NCI-H1105 (cell line): ENCODE measurements at regions not wholly inside any gene's neighbourhood (a gene's known extent, or its start where the extent isn't known, plus 50 kb on each side); places are given as distances from the start of the nearest gene placed in this dataset.
A peak's percentile ranks its signal among the peaks of the same experiment; 100 is the strongest.
"Not testable (repeated sequence)": the region's sequence is repeated elsewhere in the genome, so short reads cannot be mapped to it uniquely, and the experiment has no call there.

ENCODE experiments used
- DNase-seq: peaks from one replicate; lab custom pipeline; 2025; lab: John Stamatoyannopoulos, UW

DNA sequence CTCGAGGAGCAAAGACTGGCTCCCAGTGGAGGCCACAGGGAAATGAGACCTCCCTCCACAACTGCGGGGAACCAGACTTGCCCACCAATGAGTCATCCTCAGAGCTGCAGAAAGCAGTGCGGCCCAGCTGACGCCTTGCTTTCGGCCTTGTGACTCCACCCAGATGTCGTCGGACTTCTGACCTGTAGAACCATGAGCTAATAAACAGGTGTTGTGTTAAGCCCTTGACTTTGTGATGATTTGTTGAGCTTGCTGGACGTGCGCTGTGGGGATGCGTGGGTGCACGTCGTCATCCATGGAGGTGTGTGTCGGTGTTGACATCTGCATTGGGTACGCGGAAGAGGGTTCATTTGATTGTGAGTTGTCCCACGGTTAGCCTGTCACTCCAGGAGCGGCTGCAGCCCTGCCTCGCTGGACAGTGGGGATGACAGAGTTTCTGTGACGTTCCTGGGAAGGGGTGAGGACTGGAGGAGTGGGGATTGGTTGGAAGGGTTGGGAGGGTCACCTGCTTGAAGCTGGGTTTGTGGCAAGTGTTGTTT, 154.1 kb downstream of the SH3BP4 start:
- no peak for DNase-seq

DNA sequence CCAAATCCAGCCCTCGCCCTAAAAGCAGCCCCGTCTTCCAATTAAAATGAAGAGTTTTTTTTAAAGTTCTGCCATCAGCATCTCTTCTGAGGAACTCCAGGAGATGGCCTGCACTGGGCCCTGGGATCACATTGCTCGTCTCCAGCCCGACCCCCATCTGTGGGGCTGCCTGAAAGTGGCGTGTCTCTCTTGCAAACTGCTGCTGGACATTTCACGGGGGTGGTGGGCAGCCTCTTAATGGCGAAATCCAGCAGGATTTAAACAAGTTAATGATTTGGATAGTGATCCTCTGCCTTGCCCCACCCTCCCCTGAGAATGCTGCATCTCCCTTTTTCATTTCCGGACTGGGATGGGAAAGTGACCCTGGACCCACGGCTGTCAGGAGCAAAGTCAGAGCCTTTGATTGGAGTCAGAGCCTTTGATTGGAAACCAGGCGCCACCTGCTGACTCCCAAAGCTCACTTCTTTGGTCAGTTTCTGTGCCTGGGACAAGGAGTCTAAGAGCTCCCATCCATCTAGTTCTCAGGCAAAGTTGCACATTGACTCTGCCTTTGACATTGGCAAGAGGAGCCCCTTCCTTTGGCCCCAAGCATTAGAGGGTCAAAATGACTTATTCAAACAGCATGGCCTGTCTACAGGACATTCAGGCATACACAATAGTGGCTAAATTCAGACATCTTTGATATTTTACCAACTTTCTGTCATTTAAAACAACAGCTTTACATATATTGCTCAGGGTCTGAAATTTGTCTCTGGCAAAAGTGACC, 155.2 kb downstream of the SH3BP4 start:
- peak; percentile 52 for DNase-seq

DNA sequence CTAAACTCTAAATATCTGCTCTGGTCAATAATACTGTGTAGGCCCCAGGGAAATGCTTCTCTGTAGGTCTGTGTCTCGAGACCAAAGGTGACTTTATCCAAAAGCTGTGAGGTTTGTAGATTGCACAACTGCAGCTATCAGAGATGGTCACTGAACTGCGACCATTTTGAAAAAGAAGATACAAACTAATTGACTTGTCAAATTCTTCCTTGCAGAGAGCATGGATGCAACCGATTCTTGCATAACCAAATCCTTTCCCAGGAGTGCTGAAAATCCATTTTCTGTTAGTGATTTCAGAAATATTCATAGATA, 155.8 kb downstream of the SH3BP4 start:
- DNase-seq: no peak

DNA sequence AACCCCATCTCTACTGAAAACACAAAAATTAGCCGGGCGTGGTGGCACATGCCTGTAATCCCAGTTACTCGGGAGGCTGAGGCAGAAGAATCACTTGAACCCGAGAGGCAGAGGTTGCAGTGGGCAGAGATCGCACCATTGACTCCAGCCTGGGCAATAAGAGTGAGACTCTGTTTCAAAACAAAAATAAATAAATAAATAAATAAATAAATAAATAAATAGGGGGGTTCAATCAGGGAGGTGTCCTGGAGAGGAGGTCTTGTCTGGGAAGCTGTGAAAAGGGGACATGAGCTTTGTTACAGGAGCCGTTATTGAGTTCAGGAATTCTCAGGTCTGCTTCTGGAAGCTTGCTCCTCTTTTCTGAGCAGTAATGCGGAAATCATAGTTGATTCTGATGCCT, 157.7 kb downstream of the SH3BP4 start:
- DNase-seq: not testable (repeated sequence)

DNA sequence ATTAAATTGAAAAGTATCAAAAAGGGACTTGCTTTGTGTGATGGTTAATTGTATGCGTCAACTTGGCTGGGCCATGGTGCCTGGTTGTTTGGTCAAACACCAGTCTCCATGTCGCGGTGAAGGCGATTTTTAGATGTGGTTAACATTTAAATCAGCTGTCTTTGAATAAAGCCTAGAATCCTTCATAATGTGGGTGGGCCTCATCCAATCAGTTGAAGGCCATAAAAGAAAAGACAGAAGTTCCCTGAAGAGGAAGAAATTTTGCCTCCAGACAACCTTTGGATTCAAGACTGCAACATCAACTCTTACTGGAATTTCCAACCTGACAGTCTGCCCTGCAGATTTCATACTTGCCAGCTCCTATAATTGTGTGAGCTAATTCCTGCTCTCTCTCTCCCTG, 160.5 kb downstream of the SH3BP4 start:
- no peak for DNase-seq

DNA sequence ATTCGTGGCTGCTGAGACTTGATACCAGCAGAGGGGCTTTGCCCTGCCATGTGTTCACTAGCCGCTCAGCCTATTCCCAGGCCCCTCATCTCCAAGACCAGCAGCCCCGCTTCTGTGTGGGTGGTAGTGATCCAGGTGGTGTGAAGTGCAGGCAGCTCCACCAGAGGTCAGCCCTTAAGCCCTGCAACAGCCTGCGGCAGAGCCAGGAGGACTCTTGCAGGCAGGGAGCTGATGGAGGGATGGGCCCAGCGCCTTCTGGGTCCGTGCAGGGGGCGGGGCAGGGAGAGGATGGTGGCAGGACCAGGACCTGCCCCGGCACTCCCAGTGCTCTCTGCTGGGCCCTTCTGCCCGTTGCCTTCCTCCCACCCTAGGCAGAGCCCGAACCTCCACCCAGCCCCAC, 162.0 kb downstream of the SH3BP4 start:
- no peak for DNase-seq

DNA sequence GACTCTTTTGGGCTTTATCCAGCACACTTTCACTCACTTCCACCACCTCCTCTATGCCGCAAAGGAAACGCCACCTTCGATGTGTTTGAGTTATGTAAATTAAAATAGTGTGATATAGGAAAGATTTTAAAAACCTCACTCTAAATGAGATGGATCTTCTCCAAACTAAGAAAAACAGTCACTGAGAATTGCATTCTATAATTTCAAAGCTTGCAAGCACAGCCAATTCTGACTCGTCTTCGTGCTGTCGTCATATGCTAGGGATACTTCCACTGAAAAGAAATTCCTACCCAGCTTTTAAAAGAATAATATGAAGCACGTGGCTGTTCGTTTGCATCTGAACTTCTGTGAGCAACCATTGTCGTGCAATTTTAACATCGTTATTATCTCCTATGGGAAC, 162.5 kb downstream of the SH3BP4 start:
- no peak for DNase-seq

DNA sequence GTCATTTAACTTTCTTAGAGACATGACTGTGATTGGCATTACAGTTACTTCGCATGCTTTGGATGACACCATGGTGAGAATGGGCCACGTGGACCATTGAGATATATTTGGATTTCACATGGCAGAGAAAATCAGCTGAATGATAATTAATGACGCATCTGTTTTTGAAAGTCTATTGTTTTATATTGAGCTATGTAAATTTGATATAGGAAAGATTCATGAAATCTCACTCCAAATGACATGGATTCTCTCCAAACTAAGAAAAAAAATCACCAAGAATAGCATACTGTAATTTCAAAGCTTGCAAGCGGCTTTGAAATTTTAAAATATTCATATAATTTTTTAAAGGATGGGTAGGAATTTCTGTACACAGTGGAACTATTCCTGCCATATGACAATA, 163.7 kb downstream of the SH3BP4 start:
- no peak for DNase-seq

DNA sequence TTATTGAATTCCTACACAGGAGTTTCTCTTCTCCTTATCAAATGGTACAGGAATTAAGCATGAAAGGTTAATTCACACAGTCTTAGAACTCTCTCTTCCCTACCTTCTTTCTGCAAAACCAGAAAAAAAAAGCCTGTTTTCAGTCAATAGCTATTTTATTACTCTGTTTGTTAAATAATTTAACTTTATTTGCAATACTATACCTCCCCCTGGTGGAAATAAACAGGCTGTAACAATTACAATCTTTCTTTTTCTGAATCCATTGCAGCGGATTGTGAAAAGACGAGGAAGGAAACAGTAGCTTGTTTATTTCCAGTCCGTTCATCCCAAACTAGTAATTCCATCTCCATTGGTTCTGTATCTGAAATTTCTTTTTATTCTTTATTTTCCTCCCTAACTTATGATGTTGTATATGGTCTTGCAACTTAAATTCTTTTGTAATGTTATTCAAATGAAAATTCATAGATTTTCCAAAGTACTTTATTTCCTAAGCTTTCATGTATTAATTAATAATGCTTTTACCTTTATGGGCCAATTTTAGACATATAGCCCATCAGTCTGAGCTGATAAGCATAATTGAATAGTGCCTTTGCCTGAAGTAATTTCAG, 165.2 kb downstream of the SH3BP4 start:
- DNase-seq: peak; percentile 38

DNA sequence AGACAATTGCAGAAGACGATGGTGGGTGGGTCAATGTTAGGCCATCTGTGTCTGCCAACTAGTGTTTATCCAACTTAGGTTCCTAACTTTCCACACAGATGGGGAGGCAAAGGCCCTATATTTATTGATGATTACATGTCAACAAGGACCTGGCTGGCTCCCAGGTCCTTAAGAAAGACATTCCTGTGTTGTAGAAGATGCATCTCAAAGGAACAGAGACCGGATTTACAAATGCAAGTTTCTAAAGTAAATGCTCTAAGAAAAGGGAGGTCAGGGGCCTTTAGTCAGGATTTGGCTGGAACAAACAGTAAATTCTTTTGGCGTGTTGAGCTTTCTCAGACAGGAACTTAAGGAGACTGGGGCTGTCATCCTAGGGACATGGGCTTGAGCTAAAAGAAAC, 175.0 kb downstream of the SH3BP4 start:
- DNase-seq: no peak

DNA sequence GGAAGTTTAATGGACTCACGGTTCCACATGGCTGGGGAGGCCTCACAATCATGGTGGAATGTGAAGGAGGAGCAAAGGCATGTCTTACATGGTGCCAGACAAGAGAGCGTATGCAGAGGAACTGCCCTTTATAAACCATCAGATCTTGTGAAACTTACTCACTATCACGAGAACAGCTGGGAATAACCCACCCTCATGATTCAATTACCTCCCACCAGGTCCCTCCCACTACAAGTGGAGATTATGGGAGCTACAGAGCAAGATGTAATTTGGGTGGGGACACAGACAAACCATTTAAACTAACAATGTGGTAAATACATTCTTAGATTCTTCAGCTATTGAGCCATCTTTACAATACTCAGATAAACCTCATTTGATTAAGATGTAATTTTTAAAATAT, 176.1 kb downstream of the SH3BP4 start:
- DNase-seq: no peak

DNA sequence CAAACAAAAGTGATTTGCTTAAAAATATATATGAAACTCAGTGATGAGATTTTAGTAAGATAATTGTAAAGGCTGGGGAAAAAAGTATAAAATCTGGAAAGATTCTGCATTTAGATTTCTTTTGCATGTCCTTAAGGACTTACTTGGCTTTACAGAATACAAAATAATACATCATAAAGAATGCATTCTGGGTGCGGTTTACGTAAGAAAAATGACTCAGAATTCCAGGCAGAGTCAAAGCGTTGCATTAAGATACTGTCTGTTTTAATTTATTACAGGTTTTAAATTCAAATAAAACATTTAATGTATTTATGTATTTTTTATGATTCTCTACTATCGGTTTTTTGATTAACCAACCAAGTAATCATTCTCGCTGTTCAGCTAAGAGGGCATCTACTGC, 178.0 kb downstream of the SH3BP4 start:
- DNase-seq: no peak

DNA sequence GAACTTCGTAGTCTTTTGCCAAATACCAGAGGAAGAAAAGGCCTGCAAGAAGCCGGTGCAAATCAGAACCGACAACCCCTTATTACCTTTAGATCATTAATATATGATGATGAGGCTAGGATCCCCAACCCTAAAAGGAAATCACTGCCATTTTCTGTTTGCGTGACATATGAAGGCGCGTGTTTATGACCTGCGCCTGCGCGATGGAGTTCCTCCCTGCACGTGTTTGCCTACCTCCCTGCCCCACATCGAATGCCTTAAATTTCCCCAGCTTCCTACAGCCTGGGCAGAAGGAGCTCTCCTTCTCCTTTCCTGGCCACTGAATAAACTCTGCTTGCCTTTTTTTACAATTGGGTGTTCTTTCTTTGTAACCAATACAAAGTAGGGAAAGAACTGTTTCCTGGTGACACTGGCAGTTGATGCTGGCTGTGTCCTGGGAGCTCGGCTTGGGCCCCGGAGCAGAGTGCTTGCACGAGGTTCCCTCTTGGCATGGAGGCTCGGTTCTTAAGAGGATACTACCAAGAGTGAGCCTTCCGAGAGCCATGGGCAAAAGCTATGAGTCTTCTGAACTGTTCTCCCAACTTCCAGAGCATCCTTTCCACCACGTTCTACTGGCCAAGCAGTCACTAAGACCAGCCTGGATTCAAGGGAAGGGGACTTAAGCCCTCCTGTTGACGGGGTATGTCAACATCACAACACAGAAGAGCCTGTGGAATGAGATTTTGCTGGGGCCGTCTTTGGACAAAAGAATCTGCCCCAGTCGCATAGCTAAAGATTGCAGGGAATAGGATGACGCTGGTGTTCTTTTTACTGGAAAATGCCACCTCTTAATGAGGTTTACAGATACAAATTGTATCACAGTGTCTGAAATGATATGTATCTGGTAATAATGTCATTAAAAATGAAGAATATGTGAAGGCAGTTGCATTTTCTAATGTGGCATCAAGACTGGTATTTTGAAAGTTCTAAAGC, 179.8 kb downstream of the SH3BP4 start:
- DNase-seq: no peak

DNA sequence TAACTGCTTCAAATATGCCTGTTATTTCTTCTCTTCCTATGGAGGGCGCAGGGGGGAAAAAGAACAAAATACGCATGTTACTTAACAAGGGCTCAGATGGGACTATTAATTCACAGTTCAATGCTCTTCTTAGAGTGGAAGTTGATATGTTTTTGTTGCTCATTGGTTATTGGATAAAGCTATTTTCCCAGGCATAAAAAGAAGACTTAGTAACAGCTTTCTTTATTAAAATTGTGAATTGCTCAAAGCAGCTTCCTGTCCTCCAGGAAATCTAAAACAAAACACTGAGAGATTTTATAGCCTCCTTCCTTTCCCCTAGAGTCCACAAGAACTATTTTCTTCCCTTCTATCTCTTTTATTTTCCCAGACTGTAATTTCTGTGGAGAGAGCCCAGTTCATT, 180.8 kb downstream of the SH3BP4 start:
- DNase-seq: no peak

DNA sequence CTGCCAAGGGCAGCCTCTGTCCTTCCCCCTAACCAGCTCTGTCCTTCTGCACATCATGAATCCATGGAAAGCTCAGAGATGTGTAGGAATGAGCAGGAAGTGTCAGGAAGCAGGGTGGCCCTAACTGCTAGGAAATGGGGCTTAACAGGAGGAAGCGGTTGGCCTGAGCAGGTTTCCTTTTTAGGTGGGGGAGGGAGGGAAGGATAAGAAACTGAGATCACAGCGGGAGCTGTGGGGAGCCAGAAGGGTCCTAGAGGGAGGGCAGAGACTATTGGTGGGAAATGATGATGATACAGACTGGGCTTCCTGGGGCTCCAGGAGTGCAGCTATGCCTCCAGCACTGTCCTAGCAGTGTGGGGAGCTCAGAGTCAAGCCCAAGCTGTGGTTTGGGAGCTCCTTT, 182.0 kb downstream of the SH3BP4 start:
- no peak for DNase-seq

DNA sequence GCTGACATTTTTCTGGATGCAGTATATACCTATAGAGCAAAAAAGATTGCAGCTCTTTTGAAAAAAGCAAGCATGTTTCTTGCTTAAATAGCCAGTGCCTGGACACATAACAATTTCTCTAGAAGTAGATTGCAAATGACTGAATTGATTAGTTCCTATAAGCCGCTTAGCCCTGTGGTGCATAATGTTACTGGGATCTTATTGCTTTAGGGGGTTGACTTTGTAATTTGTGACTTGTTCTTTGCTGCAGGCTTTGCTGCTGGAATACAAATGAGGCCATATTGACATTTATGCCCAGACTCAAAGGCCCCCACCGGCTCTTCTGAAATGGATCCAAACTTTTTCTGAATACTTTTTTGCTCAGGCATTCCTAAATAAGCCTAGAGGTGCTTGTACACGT, 182.6 kb downstream of the SH3BP4 start:
- no peak for DNase-seq

DNA sequence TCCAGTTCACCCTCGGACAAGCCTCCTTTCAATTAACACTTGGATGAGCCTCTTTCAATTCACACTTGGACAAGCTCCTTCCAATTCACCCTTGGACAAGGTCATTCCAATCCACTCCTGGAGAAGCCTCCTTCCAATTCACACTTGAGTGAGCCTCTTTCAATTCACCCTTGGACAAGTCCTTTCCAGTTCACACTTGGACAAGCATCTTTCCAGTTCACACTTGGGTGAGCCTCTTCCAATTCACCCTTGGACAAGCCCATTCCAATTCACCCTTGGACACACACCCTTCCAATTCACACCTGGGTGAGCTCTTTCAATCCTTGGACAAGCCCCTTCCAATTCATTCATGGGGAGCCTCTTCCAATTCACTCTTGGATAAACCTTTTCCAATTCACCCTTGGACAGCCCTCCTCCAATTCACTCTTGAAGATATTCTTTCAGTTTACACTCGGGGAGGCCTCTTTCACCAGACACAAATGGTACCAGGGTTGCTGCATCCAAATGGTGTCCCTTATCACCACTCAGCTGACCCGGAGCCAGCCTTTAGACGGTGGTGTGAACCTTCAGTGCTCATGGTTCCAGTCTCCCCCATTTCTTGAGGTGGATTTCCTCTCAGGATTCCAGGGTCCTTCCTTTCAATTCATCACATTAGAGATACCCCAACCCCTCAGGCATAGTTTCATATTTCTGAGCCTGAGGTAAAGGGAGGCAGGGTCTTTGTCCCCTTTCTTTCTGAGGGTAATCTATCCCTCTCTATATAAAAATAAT, 183.6 kb downstream of the SH3BP4 start:
- no peak for DNase-seq

DNA sequence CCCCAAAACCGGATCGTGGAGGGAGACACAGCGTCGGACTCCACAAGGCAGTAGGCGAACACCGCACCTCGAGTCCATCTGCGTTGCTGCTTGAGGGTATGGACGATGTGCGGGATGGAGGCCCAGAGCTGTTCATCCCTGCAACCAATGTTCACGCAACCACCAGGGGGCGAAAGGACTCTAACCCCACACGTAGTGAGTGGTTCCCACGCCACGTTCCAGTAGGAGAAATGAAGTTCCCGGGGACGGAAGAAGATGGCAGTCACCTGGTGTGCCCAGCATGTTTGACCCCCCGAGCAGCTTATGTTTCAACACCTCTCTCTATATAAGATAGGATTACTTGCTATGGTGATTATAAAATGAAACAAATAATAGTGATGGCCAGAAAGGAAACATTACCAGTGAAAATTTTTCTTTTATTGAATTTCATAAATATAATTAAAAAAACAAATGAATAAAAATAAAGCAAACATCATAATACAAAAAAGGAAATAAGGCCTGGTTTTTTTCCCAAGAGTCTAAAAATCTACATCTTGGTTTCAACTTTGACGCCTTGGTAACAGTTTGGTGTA, 184.3 kb downstream of the SH3BP4 start:
- DNase-seq: peak; percentile 1

DNA sequence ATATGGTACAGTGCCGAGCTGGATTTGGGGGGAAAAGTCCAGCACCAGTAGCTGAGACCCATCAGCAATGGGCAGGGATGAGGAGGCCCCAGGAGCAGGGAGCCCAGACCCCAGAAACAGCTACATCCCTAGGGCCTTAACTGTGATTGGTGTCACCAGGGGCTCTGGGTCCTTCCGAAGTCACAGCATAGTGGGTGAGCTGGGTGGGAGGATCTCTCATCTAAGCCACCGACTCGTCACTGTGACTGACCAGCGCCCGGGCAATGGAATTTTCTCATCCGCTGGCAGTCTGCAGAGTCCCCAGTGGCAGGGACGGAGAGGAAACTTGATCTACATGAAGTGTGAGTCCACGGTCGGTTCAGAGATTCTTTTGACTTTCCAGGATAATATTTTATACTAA, 186.5 kb downstream of the SH3BP4 start:
- DNase-seq: no peak

DNA sequence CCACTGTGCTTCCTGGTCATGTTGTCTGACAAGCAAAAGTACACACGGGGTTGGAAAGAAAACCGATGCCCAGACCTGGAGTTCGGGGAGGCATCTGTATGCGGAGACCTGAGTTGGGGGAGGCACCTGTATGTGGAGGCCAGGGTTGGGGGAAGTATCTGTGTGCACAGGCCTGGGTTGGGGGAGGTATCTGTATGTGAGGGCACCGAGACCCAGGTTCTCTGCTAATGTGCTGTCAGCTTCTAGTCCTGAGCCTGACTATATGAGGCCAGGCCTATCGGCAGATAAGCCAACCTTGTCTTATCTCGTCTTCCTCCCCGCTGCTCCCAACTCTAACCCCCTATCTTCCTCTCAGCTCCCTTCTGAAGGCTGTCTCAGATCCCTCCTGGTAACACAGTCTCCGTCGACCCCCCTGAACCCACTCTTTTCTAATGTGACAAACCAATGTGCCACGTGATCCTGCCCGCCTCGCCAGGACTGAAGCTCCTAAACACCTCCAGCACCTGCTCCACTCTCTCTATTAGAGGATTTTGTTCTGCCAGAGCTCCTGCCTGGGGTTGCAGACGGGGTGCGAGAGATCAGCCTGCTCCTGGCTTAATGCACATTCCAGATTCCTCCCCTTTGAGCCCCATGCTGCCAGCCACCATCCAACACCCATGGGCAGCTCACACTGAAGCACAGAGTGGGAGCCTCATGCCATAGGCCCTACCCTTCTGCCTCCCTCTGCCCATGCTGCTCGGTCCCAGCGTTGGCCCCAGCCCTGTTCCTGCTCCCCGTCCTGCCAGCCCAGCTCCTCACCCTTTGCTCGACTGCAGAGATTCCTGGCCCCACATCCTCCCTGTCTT, 188.4 kb downstream of the SH3BP4 start:
- no peak for DNase-seq

DNA sequence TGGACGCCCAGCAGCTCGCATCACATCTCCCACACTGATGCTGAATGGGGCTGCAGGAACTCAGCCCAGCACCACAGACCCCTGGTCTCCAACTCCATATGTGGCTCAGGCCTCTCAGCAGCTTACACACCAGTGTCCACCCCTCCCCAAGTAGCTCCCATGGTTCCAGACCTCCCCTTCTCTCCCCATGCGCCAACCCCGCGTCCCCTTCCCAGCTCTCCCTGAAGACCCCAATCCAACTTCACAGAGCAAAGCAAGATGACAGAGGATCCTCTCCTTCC, 188.9 kb downstream of the SH3BP4 start:
- no peak for DNase-seq
